ENCODE measurements at regions not wholly inside any gene's neighbourhood (a gene's known extent, or its start where the extent isn't known, plus 50 kb on each side); places are given as distances from the start of the nearest gene placed in this dataset.

DNA sequence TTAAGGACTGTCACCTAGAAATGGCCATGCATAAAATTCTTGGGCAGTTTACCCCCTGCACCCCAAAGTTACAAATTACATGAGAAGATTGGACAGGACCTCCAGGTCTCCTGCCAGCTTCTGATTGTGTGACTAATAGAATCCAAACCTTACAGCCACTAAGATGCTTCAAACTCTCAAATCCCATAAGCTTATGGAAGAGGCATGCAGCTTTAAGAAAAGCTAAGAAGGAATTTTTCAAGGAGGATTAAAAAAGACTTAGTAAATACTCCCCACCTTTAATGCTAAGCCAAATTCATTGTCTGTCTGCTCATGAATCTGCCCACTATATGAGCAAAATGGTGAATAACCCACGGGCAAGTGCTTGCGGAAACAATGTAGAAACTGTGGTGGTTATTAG is 86.3 kb downstream of the MAIP1 start:
- no peak for DNase-seq (ENCODE audit: low read depth in 1 of 2, low spot score in 1 of 2)
- Histone ChIP-seq H3K27me3 (ENCODE audit: insufficient read depth, poor library complexity, severe bottlenecking) (peaks cover 2% of the 10 kb centered on the region), H3K4me3 (replicated peaks; ENCODE audit: insufficient read depth, low read length) (no peak overlapping the region), H3K27ac (replicated peaks) (no peak overlapping the region)
- TF ChIP-seq, protein P1, sequence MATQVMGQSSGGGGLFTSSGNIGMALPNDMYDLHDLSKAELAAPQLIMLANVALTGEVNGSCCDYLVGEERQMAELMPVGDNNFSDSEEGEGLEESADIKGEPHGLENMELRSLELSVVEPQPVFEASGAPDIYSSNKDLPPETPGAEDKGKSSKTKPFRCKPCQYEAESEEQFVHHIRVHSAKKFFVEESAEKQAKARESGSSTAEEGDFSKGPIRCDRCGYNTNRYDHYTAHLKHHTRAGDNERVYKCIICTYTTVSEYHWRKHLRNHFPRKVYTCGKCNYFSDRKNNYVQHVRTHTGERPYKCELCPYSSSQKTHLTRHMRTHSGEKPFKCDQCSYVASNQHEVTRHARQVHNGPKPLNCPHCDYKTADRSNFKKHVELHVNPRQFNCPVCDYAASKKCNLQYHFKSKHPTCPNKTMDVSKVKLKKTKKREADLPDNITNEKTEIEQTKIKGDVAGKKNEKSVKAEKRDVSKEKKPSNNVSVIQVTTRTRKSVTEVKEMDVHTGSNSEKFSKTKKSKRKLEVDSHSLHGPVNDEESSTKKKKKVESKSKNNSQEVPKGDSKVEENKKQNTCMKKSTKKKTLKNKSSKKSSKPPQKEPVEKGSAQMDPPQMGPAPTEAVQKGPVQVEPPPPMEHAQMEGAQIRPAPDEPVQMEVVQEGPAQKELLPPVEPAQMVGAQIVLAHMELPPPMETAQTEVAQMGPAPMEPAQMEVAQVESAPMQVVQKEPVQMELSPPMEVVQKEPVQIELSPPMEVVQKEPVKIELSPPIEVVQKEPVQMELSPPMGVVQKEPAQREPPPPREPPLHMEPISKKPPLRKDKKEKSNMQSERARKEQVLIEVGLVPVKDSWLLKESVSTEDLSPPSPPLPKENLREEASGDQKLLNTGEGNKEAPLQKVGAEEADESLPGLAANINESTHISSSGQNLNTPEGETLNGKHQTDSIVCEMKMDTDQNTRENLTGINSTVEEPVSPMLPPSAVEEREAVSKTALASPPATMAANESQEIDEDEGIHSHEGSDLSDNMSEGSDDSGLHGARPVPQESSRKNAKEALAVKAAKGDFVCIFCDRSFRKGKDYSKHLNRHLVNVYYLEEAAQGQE (IDR thresholded peaks at IDR 0.05; ENCODE audit: insufficient replicate concordance, low read depth): no peak
- no peak for TF ChIP-seq SPI1 (IDR thresholded peaks at IDR 0.05; ENCODE audit: borderline replicate concordance, low read depth)
- no peak for TF ChIP-seq GABPA (IDR thresholded peaks at IDR 0.05; ENCODE audit: low read depth)
- TF ChIP-seq, protein P2, sequence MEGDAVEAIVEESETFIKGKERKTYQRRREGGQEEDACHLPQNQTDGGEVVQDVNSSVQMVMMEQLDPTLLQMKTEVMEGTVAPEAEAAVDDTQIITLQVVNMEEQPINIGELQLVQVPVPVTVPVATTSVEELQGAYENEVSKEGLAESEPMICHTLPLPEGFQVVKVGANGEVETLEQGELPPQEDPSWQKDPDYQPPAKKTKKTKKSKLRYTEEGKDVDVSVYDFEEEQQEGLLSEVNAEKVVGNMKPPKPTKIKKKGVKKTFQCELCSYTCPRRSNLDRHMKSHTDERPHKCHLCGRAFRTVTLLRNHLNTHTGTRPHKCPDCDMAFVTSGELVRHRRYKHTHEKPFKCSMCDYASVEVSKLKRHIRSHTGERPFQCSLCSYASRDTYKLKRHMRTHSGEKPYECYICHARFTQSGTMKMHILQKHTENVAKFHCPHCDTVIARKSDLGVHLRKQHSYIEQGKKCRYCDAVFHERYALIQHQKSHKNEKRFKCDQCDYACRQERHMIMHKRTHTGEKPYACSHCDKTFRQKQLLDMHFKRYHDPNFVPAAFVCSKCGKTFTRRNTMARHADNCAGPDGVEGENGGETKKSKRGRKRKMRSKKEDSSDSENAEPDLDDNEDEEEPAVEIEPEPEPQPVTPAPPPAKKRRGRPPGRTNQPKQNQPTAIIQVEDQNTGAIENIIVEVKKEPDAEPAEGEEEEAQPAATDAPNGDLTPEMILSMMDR (IDR thresholded peaks at IDR 0.05; ENCODE audit: insufficient read depth, low read length): no peak
- no peak for TF ChIP-seq POLR2AphosphoS5 (IDR thresholded peaks at IDR 0.05; ENCODE audit: low read depth)

DNA sequence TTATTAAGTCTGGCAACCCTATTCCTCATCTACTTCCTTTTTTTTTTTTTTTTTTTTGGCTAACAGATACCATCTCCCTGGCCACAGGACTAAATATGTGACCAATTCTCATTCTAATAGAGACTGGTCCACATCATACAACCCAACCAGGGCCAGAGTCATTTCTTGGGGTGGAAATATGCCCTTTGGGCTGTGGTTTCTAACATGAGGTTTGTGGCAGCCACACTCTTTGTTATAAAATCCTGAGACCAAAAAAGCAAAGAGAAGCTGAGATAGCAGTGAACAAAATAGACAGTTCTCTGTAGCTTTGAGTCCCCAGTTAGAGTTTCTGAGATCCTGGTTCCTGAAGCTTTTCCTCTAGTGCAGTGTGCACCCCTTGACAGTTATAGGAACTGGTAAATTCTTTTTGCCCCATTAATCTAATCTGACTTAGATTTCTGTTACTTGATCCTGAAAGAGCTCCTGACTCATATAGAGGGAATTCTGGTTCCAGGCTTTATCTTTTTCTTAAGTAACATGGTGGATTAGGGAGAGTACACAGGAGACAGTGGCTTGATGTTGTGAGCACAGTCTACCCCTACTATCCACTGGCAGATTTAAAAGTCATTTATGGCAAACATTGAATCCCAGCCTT is 86.8 kb downstream of the MAIP1 start:
- no peak for TF ChIP-seq SPI1 (IDR thresholded peaks at IDR 0.05; ENCODE audit: borderline replicate concordance, low read depth)
- no peak for TF ChIP-seq POLR2AphosphoS5 (IDR thresholded peaks at IDR 0.05; ENCODE audit: low read depth)
- TF ChIP-seq GABPA (IDR thresholded peaks at IDR 0.05; ENCODE audit: low read depth): no peak
- TF ChIP-seq, protein P1 (IDR thresholded peaks at IDR 0.05; ENCODE audit: insufficient replicate concordance, low read depth): no peak
- TF ChIP-seq, protein P2 (IDR thresholded peaks at IDR 0.05; ENCODE audit: insufficient read depth, low read length): no peak
- Histone ChIP-seq H3K27ac (replicated peaks) (no peak overlapping the region), H3K27me3 (ENCODE audit: insufficient read depth, poor library complexity, severe bottlenecking) (peaks cover 2% of the 10 kb centered on the region), H3K4me3 (replicated peaks; ENCODE audit: insufficient read depth, low read length) (no peak overlapping the region)
- DNase-seq (ENCODE audit: low read depth in 1 of 2, low spot score in 1 of 2): no peak

DNA sequence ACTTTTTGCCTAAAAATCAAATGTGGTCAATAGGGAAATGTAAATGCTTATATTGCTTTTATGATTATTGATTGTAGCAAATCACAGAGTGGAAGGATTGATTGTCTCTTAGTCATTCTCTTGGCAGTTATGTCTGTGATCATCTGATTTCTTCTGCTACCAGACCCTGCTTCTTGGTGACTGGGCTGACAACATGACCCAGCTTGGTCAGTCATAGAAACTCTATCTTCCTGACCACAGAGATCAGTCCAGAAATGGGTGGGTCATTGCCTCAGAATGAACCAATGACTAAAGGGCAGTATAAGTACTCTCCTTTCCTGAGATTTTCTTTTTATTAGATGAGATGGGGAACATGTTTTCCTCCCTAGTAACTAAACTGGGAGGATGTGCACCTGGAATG is 87.6 kb downstream of the MAIP1 start:
- TF ChIP-seq POLR2AphosphoS5 (IDR thresholded peaks at IDR 0.05; ENCODE audit: low read depth): no peak
- TF ChIP-seq, protein P2 (IDR thresholded peaks at IDR 0.05; ENCODE audit: insufficient read depth, low read length): no peak
- TF ChIP-seq, protein P1 (IDR thresholded peaks at IDR 0.05; ENCODE audit: insufficient replicate concordance, low read depth): no peak
- TF ChIP-seq GABPA (IDR thresholded peaks at IDR 0.05; ENCODE audit: low read depth): no peak
- no peak for TF ChIP-seq SPI1 (IDR thresholded peaks at IDR 0.05; ENCODE audit: borderline replicate concordance, low read depth)
- DNase-seq (ENCODE audit: low read depth in 1 of 2, low spot score in 1 of 2): no peak
- H3K27ac ChIP-seq (replicated peaks): no peak overlapping the region
- H3K4me3 ChIP-seq (replicated peaks; ENCODE audit: insufficient read depth, low read length): no peak overlapping the region
- H3K27me3 ChIP-seq (ENCODE audit: insufficient read depth, poor library complexity, severe bottlenecking): peaks cover 2% of the 10 kb centered on the region

Measured in HL-60 (cell line).